DND-41 (cell line): ENCODE measurements at regions not wholly inside any gene's neighbourhood (a gene's known extent, or its start where the extent isn't known, plus 50 kb on each side); places are given as distances from the start of the nearest gene placed in this dataset.

Experiments
- ATAC-seq: fragments of 200-7000 bp; cut with Tn5 transposase; 3 replicates; pipeline ENCODE4 v1.9.1; 2021; ENCODE audit warnings: low read depth; ENCODE audit not compliant: insufficient read depth
- DNase-seq: peaks from one replicate; pipeline ENCODE4 v3.0.0-alpha.2; 2020
- H2AFZ ChIP-seq: 2 replicates; pipeline ENCODE4 v1.6.0; 2012; ENCODE audit warnings: low read depth, low read length
- H3K27ac ChIP-seq: 2 replicates; pipeline ENCODE4 v1.5.1; 2012; ENCODE audit warnings: low read length, inconsistent platforms
- H3K27me3 ChIP-seq: fragments of 200-600 bp; sonication (generic); 2 replicates; pipeline ENCODE4 v1.6.0; 2012; ENCODE audit warnings: low read length, mild to moderate bottlenecking, inconsistent platforms; ENCODE audit not compliant: insufficient read depth, poor library complexity
- H3K36me3 ChIP-seq: 2 replicates; pipeline ENCODE4 v1.5.1; 2012; ENCODE audit warnings: low read length, inconsistent platforms; ENCODE audit not compliant: insufficient read depth
- H3K4me1 ChIP-seq: 2 replicates; pipeline ENCODE4 v1.5.1; 2012; ENCODE audit warnings: mild to moderate bottlenecking, low read length; ENCODE audit not compliant: insufficient read depth
- H3K4me2 ChIP-seq: 2 replicates; pipeline ENCODE4 v1.6.0; 2012; ENCODE audit warnings: mild to moderate bottlenecking, moderate library complexity, low read length, inconsistent platforms; ENCODE audit not compliant: insufficient read depth
- H3K4me3 ChIP-seq, 2 experiments: fragments of 200-600 bp in 1 of 2; shearing (Covaris generic) in 1 of 2; 2 replicates each; pipeline ENCODE4 v1.5.1; 2012 to 2016; ENCODE audit warnings: inconsistent platforms in 2 of 2, low read length in 2 of 2, mild to moderate bottlenecking in 2 of 2, low read depth in 1 of 2, moderate library complexity in 1 of 2
- H3K79me2 ChIP-seq: 2 replicates; pipeline ENCODE4 v1.6.0; 2012; ENCODE audit warnings: low read length, inconsistent platforms; ENCODE audit not compliant: insufficient read depth
- H3K9ac ChIP-seq: 2 replicates; pipeline ENCODE4 v1.6.0; 2012; ENCODE audit warnings: low read depth, mild to moderate bottlenecking, inconsistent platforms, low read length, moderate library complexity
- H3K9me3 ChIP-seq: 2 replicates; pipeline ENCODE4 v1.5.1; 2012; ENCODE audit warnings: low read length, moderate library complexity, mild to moderate bottlenecking, inconsistent platforms; ENCODE audit not compliant: insufficient read depth, severe bottlenecking
- H4K20me1 ChIP-seq: 2 replicates; pipeline ENCODE4 v1.6.0; 2012; ENCODE audit warnings: low read length; ENCODE audit not compliant: insufficient read depth
- EZH2 ChIP-seq: IDR thresholded peaks from 3 replicates; pipeline ENCODE4 v1.6.1; 2012; ENCODE audit warnings: borderline replicate concordance, low read depth, mild to moderate bottlenecking, moderate library complexity, low read length, inconsistent platforms; ENCODE audit not compliant: severe bottlenecking
- TF ChIP-seq, protein P1 (sequence below): IDR thresholded peaks from 2 replicates; pipeline ENCODE4 v1.5.1; 2012; ENCODE audit warnings: borderline replicate concordance, low read length, moderate library complexity, mild to moderate bottlenecking; ENCODE audit not compliant: poor library complexity, severe bottlenecking; ENCODE audit errors: extremely low read depth

DNA sequence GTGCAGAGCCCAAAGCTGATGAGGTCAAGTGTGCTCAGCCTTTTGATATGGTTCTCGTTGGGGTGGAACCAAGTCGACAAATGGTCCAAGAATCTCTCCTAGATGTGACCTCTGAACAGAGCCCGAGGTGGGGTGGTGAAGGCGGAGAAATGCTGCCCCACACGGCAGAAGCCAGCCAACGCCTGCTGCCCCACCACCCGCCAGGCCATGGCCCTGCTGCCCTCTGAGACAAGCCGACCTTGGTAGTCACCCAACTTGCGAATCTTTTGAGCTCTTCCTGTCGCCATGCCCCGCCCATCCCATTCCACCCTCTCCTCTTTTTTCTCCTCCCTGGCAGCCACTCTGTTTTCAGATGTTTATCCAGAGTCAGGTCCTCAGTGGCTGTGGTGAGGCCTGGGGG is 91.5 kb upstream of the EGFLAM start:
- Histone ChIP-seq H4K20me1 (no peaks in the 10 kb centered on the region), H3K79me2 (no peaks in the 10 kb centered on the region), H3K27me3 (peaks cover 3% of the 10 kb centered on the region), H3K4me3 (no peak overlapping the region), H2AFZ (no peak overlapping the region), H3K4me1 (no peaks in the 10 kb centered on the region), H3K9me3 (no peaks in the 10 kb centered on the region), H3K9ac (no peak overlapping the region), H3K27ac (no peak overlapping the region), H3K36me3 (no peaks in the 10 kb centered on the region), H3K4me2 (no peak overlapping the region)
- ATAC-seq: no peak
- DNase-seq: no peak
- TF ChIP-seq, protein P1, sequence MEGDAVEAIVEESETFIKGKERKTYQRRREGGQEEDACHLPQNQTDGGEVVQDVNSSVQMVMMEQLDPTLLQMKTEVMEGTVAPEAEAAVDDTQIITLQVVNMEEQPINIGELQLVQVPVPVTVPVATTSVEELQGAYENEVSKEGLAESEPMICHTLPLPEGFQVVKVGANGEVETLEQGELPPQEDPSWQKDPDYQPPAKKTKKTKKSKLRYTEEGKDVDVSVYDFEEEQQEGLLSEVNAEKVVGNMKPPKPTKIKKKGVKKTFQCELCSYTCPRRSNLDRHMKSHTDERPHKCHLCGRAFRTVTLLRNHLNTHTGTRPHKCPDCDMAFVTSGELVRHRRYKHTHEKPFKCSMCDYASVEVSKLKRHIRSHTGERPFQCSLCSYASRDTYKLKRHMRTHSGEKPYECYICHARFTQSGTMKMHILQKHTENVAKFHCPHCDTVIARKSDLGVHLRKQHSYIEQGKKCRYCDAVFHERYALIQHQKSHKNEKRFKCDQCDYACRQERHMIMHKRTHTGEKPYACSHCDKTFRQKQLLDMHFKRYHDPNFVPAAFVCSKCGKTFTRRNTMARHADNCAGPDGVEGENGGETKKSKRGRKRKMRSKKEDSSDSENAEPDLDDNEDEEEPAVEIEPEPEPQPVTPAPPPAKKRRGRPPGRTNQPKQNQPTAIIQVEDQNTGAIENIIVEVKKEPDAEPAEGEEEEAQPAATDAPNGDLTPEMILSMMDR: no peak
- TF ChIP-seq EZH2: no peak

DNA sequence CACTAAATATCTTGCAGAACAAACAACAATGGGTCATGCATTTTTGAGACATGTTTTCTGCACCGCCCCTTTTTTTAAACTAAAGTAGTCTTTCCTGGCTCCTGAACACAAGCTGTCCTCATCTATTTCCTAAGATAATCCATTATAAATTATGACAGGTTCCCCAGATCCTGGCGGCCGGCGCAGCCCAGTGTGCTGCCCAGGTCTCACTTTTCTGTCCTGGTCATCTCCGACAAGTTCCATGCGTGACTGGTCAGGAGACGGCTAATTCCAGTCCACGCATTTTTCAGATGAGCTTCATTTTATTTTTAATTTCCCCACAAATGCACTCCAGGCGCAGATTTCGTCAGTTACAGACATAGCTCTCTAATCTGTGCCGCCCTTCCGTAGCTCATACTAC is 92.9 kb upstream of the EGFLAM start:
- Histone ChIP-seq H4K20me1 (no peaks in the 10 kb centered on the region), H3K9me3 (no peaks in the 10 kb centered on the region), H3K4me2 (no peak overlapping the region), H3K4me1 (no peaks in the 10 kb centered on the region), H3K79me2 (no peaks in the 10 kb centered on the region), H3K9ac (no peak overlapping the region), H3K36me3 (no peaks in the 10 kb centered on the region), H3K27me3 (peaks cover 3% of the 10 kb centered on the region), H3K27ac (no peak overlapping the region), H2AFZ (no peak overlapping the region), H3K4me3 (no peak overlapping the region)
- no peak for ATAC-seq
- no peak for DNase-seq
- TF ChIP-seq, protein P1: no peak
- no peak for TF ChIP-seq EZH2

DNA sequence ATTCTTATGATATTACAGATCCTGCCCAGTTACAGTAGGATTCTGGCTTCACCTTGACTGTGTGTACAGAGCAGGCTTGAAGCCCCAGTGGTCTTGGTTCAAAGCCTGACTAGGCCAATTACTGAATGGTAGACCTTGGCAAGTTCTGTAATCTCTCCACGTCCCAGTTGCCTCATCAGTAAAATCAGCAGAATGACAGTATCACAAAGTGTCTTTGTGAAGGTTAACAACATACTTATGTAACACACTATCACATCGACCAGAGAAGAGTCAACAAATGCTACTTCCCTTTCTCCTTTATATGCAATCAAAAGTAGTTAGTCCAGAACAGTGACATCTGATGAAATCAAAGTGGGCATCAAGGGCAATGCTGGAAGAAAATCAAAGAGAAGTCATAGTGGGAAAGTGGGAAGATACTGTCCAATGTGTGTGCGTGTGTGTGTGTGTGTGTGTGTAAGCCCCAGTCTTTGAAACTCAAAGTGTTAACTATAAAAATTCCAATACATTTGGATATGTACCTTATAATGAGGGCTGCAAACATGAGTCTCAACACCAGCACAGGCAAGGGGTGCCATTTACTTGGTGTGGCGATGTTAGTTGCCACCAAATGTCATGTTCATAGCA is 93.5 kb upstream of the EGFLAM start:
- DNase-seq (no peak), ATAC-seq (no peak)
- Histone ChIP-seq H3K9me3 (no peaks in the 10 kb centered on the region), H3K4me3 (no peak overlapping the region), H3K27ac (no peak overlapping the region), H3K36me3 (no peaks in the 10 kb centered on the region), H4K20me1 (no peaks in the 10 kb centered on the region), H3K27me3 (peaks cover 3% of the 10 kb centered on the region), H3K79me2 (no peaks in the 10 kb centered on the region), H3K4me1 (no peaks in the 10 kb centered on the region), H2AFZ (no peak overlapping the region), H3K4me2 (no peak overlapping the region), H3K9ac (no peak overlapping the region)
- TF ChIP-seq, protein P1: no peak
- TF ChIP-seq EZH2: no peak
